HUES6 (cell line): ENCODE measurements at regions not wholly inside any gene's neighbourhood (a gene's known extent, or its start where the extent isn't known, plus 50 kb on each side); places are given as distances from the start of the nearest gene placed in this dataset.

Source experiments
- H3K27ac ChIP-seq: 2 replicates; pipeline ENCODE4 v1.7.0; 2013; ENCODE audit warnings: low read depth, mild to moderate bottlenecking, low read length, inconsistent platforms
- H3K27me3 ChIP-seq: 2 replicates; pipeline ENCODE4 v1.6.1; 2013; ENCODE audit warnings: low read length; ENCODE audit not compliant: control insufficient read depth, insufficient read depth
- H3K36me3 ChIP-seq: 2 replicates; pipeline ENCODE4 v1.6.1; 2013; ENCODE audit warnings: low read length; ENCODE audit not compliant: control insufficient read depth, insufficient read depth
- H3K4me1 ChIP-seq: 2 replicates; pipeline ENCODE4 v1.6.1; 2013; ENCODE audit warnings: low read length; ENCODE audit not compliant: control insufficient read depth, insufficient read depth
- H3K4me3 ChIP-seq: 2 replicates; pipeline ENCODE4 v1.5.1; 2013; ENCODE audit warnings: low read depth, low read length
- H3K9ac ChIP-seq: one replicate; pipeline ENCODE4 v1.6.1; 2013; ENCODE audit warnings: mild to moderate bottlenecking, low read length
- H3K9me3 ChIP-seq: 2 replicates; pipeline ENCODE4 v1.6.1; 2013; ENCODE audit warnings: low read depth, low read length; ENCODE audit not compliant: control insufficient read depth, insufficient read depth

- H3K4me1 ChIP-seq = no peaks in the 10 kb centered on the region
- H3K9ac ChIP-seq = no peak overlapping the region
- H3K9me3 ChIP-seq = no peaks in the 10 kb centered on the region
- no peaks in the 10 kb centered on the region for H3K36me3 ChIP-seq
- H3K27me3 ChIP-seq = no peaks in the 10 kb centered on the region
- H3K27ac ChIP-seq = no peak overlapping the region
- H3K4me3 ChIP-seq = no peak overlapping the region
Observed at GRCh38 chr6:92024110-92024509, 1395.2 kb downstream of the EPHA7 start.

GRCh38 chr6:92023410-92023966 is 1395.9 kb downstream of the EPHA7 start:
- no peaks in the 10 kb centered on the region for H3K9me3 ChIP-seq
- H3K27ac ChIP-seq = no peak overlapping the region
- no peaks in the 10 kb centered on the region for H3K4me1 ChIP-seq
- no peaks in the 10 kb centered on the region for H3K27me3 ChIP-seq
- H3K4me3 ChIP-seq = no peak overlapping the region
- no peaks in the 10 kb centered on the region for H3K36me3 ChIP-seq
- H3K9ac ChIP-seq = no peak overlapping the region

GRCh38 chr6:92011681-92012245 is 1407.6 kb downstream of the EPHA7 start:
- H3K9me3 ChIP-seq = peaks cover 2% of the 10 kb centered on the region; the same call in 1 of the 2 replicates
- H3K4me3 ChIP-seq = no peak overlapping the region
- H3K4me1 ChIP-seq = no peaks in the 10 kb centered on the region
- H3K27ac ChIP-seq = no peak overlapping the region
- no peaks in the 10 kb centered on the region for H3K27me3 ChIP-seq
- no peak overlapping the region for H3K9ac ChIP-seq
- H3K36me3 ChIP-seq = no peaks in the 10 kb centered on the region

- Histone ChIP-seq H3K4me3 (no peak overlapping the region), H3K9me3 (peaks cover 2% of the 10 kb centered on the region; the same call in 1 of the 2 replicates)
Observed at GRCh38 chr6:92008757-92009502, 1410.4 kb downstream of the EPHA7 start.

GRCh38 chr6:92000112-92000511 is 1413.2 kb upstream of the MAP3K7 start:
- Histone ChIP-seq H3K36me3 (no peaks in the 10 kb centered on the region), H3K27me3 (no peaks in the 10 kb centered on the region), H3K4me3 (no peak overlapping the region), H3K4me1 (no peaks in the 10 kb centered on the region), H3K27ac (no peak overlapping the region), H3K9me3 (no peaks in the 10 kb centered on the region), H3K9ac (no peak overlapping the region)

More at GRCh38 chr6:92008757-92009502, 1410.4 kb downstream of the EPHA7 start:
- no peaks in the 10 kb centered on the region for H3K36me3 ChIP-seq
- H3K27me3 ChIP-seq = no peaks in the 10 kb centered on the region
- H3K4me1 ChIP-seq = no peaks in the 10 kb centered on the region
- H3K27ac ChIP-seq = no peak overlapping the region
- no peak overlapping the region for H3K9ac ChIP-seq

- H3K4me3 ChIP-seq = no peak overlapping the region
- H3K9me3 ChIP-seq = 0 out of 2 replicates have a peak, but pooled peaks cover 12% of the 10 kb centered on the region
- no peaks in the 10 kb centered on the region for H3K4me1 ChIP-seq
- H3K27me3 ChIP-seq = no peaks in the 10 kb centered on the region
- H3K27ac ChIP-seq = no peak overlapping the region
- H3K36me3 ChIP-seq = no peaks in the 10 kb centered on the region
- no peak overlapping the region for H3K9ac ChIP-seq
Observed at GRCh38 chr6:91994787-91995186, 1407.9 kb upstream of the MAP3K7 start.

GRCh38 chr6:91982559-91982958 is 1395.7 kb upstream of the MAP3K7 start:
- no peaks in the 10 kb centered on the region for H3K27me3 ChIP-seq
- no peak overlapping the region for H3K27ac ChIP-seq
- H3K9ac ChIP-seq = no peak overlapping the region
- H3K4me1 ChIP-seq = no peaks in the 10 kb centered on the region
- no peaks in the 10 kb centered on the region for H3K9me3 ChIP-seq
- no peak overlapping the region for H3K4me3 ChIP-seq
- no peaks in the 10 kb centered on the region for H3K36me3 ChIP-seq

GRCh38 chr6:91976797-91977196 is 1389.9 kb upstream of the MAP3K7 start:
- Histone ChIP-seq H3K27ac (no peak overlapping the region), H3K4me3 (no peak overlapping the region), H3K27me3 (no peaks in the 10 kb centered on the region), H3K9me3 (peaks cover 5% of the 10 kb centered on the region; the same call in 1 of the 2 replicates), H3K9ac (no peak overlapping the region), H3K4me1 (no peaks in the 10 kb centered on the region), H3K36me3 (no peaks in the 10 kb centered on the region)

GRCh38 chr6:91970700-91971099 is 1383.8 kb upstream of the MAP3K7 start:
- Histone ChIP-seq H3K9me3 (peaks cover 18% of the 10 kb centered on the region), H3K27ac (no peak overlapping the region), H3K4me1 (no peaks in the 10 kb centered on the region), H3K9ac (no peak overlapping the region), H3K27me3 (no peaks in the 10 kb centered on the region), H3K36me3 (no peaks in the 10 kb centered on the region), H3K4me3 (no peak overlapping the region)

GRCh38 chr6:91965872-91966271 is 1379.0 kb upstream of the MAP3K7 start:
- H3K36me3 ChIP-seq = no peaks in the 10 kb centered on the region
- H3K9me3 ChIP-seq = peaks cover 29% of the 10 kb centered on the region

GRCh38 chr6:91961671-91962070 is 1374.8 kb upstream of the MAP3K7 start:
- Histone ChIP-seq H3K4me1 (no peaks in the 10 kb centered on the region), H3K9ac (no peak overlapping the region), H3K27me3 (no peaks in the 10 kb centered on the region), H3K9me3 (peaks cover 25% of the 10 kb centered on the region), H3K27ac (no peak overlapping the region), H3K36me3 (no peaks in the 10 kb centered on the region), H3K4me3 (no peak overlapping the region)

More at GRCh38 chr6:91965872-91966271, 1379.0 kb upstream of the MAP3K7 start:
- Histone ChIP-seq H3K9ac (no peak overlapping the region), H3K4me3 (no peak overlapping the region), H3K4me1 (no peaks in the 10 kb centered on the region), H3K27ac (no peak overlapping the region), H3K27me3 (no peaks in the 10 kb centered on the region)
